ENCODE measurements at regions not wholly inside any gene's neighbourhood (a gene's known extent, or its start where the extent isn't known, plus 50 kb on each side); places are given as distances from the start of the nearest gene placed in this dataset.

DNA sequence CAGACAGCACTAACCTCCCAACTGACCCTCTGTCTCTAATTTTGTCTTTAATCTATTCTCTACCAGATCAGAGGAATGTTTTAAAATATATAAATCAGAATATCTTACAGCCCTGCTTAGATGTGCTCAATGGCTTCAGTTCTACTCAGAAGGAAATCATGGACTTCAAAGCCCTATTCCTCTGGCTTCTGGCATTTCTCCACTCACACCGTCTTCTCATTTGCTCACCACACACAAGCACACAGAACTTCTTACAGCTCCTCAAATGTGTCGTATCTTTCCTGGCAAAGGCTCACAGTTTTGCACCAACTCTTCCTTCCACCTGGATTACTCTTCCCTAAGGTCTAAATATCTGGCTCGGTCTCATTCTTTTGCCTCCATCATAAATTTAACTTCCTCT lies 71.6 kb upstream of the NUDT7 start:
- H3K23ac ChIP-seq (ENCODE audit: low read length): no peak overlapping the region
- no peaks in the 10 kb centered on the region for H3K27me3 ChIP-seq (ENCODE audit: insufficient read depth, low read length, poor library complexity)
- H2AK5ac ChIP-seq (ENCODE audit: low read length): no peak overlapping the region
- H3K4me1 ChIP-seq (ENCODE audit: control insufficient read depth, low read depth, low read length): no peaks in the 10 kb centered on the region
- no peaks in the 10 kb centered on the region for H3K79me1 ChIP-seq (ENCODE audit: low read length)
- H2BK5ac ChIP-seq (ENCODE audit: low read length): no peak overlapping the region
- no CpG with 5 or more reads among the region's 3 CpGs for WGBS (ENCODE audit: extremely low coverage, insufficient coverage, low lambda C conversion rate)
- no peak overlapping the region for H3K4me2 ChIP-seq (ENCODE audit: low read length)
- no peak overlapping the region for H4K5ac ChIP-seq (ENCODE audit: low read length)
- no peak overlapping the region for H3K27ac ChIP-seq (ENCODE audit: low read depth, low read length)
- H3K18ac ChIP-seq (ENCODE audit: low read length): no peak overlapping the region
- H3K36me3 ChIP-seq (ENCODE audit: control insufficient read depth, insufficient read depth, low read length): no peaks in the 10 kb centered on the region
- DNase-seq: no peak
- H3K4me3 ChIP-seq (ENCODE audit: low read length): no peak overlapping the region
- H4K8ac ChIP-seq (ENCODE audit: low read depth, low read length): no peak overlapping the region
- no peaks in the 10 kb centered on the region for H3K79me2 ChIP-seq (ENCODE audit: control insufficient read depth, insufficient read depth, low read length)
- no peak overlapping the region for H3K4ac ChIP-seq (ENCODE audit: low read depth, low read length)
- H3K56ac ChIP-seq (ENCODE audit: low read length): no peak overlapping the region
- H2BK15ac ChIP-seq (replicated peaks; ENCODE audit: low read depth): no peak overlapping the region
- H3K9ac ChIP-seq (ENCODE audit: low read length): no peak overlapping the region
- H2BK120ac ChIP-seq (ENCODE audit: low read depth, low read length): no peak overlapping the region

DNA sequence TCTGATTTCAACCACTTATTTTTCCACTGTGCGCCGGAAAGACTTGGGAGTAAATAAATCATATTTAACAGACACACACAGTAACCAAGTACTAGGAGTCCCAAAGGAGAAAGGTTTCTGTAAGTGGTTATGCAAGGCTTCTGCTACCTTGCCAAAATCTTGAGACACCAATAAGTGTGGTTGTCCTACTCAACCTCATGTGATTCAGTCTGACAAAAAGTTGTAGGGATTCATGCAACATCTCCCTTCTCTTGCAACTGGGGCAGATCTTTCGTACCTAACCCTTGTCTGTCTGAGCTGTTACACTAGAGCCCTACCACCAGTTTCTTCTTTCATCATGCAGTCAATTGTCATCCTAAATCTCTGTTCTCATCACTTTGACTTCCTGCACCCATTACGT lies 69.9 kb upstream of the NUDT7 start:
- Histone ChIP-seq H3K4me1 (ENCODE audit: control insufficient read depth, low read depth, low read length) (no peaks in the 10 kb centered on the region), H2BK5ac (ENCODE audit: low read length) (no peak overlapping the region), H3K9ac (ENCODE audit: low read length) (no peak overlapping the region), H3K18ac (ENCODE audit: low read length) (no peak overlapping the region), H3K79me2 (ENCODE audit: control insufficient read depth, insufficient read depth, low read length) (no peaks in the 10 kb centered on the region), H3K27ac (ENCODE audit: low read depth, low read length) (no peak overlapping the region), H2AK5ac (ENCODE audit: low read length) (no peak overlapping the region), H3K56ac (ENCODE audit: low read length) (no peak overlapping the region), H3K79me1 (ENCODE audit: low read length) (no peaks in the 10 kb centered on the region), H3K4me3 (ENCODE audit: low read length) (no peak overlapping the region), H3K27me3 (ENCODE audit: insufficient read depth, low read length, poor library complexity) (no peaks in the 10 kb centered on the region), H4K8ac (ENCODE audit: low read depth, low read length) (no peak overlapping the region), H3K36me3 (ENCODE audit: control insufficient read depth, insufficient read depth, low read length) (no peaks in the 10 kb centered on the region), H4K5ac (ENCODE audit: low read length) (no peak overlapping the region), H2BK120ac (ENCODE audit: low read depth, low read length) (no peak overlapping the region), H3K4me2 (ENCODE audit: low read length) (no peak overlapping the region), H3K4ac (ENCODE audit: low read depth, low read length) (no peak overlapping the region), H2BK15ac (replicated peaks; ENCODE audit: low read depth) (no peak overlapping the region), H3K23ac (ENCODE audit: low read length) (no peak overlapping the region)
- WGBS (ENCODE audit: extremely low coverage, insufficient coverage, low lambda C conversion rate): no CpG with 5 or more reads among the region's 4 CpGs
- DNase-seq: no peak

- Histone ChIP-seq H4K8ac (ENCODE audit: low read depth, low read length) (no peak overlapping the region), H2BK120ac (ENCODE audit: low read depth, low read length) (no peak overlapping the region), H3K23ac (ENCODE audit: low read length) (no peak overlapping the region), H3K79me1 (ENCODE audit: low read length) (no peaks in the 10 kb centered on the region), H3K9ac (ENCODE audit: low read length) (no peak overlapping the region), H3K4me3 (ENCODE audit: low read length) (no peak overlapping the region), H2BK15ac (replicated peaks; ENCODE audit: low read depth) (no peak overlapping the region), H2BK5ac (ENCODE audit: low read length) (no peak overlapping the region), H3K27ac (ENCODE audit: low read depth, low read length) (no peak overlapping the region), H3K56ac (ENCODE audit: low read length) (no peak overlapping the region), H4K5ac (ENCODE audit: low read length) (no peak overlapping the region), H3K4me2 (ENCODE audit: low read length) (no peak overlapping the region), H3K36me3 (ENCODE audit: control insufficient read depth, insufficient read depth, low read length) (no peaks in the 10 kb centered on the region), H2AK5ac (ENCODE audit: low read length) (no peak overlapping the region), H3K27me3 (ENCODE audit: insufficient read depth, low read length, poor library complexity) (no peaks in the 10 kb centered on the region), H3K4me1 (ENCODE audit: control insufficient read depth, low read depth, low read length) (no peaks in the 10 kb centered on the region), H3K4ac (ENCODE audit: low read depth, low read length) (no peak overlapping the region), H3K79me2 (ENCODE audit: control insufficient read depth, insufficient read depth, low read length) (no peaks in the 10 kb centered on the region), H3K18ac (ENCODE audit: low read length) (no peak overlapping the region)
- peak; percentile 92 for DNase-seq
- WGBS (ENCODE audit: extremely low coverage, insufficient coverage, low lambda C conversion rate): no CpG with 5 or more reads among the region's 6 CpGs
These were observed 65.3 kb upstream of the NUDT7 start for GRCh38 chr16:77657016-77657415.

DNA sequence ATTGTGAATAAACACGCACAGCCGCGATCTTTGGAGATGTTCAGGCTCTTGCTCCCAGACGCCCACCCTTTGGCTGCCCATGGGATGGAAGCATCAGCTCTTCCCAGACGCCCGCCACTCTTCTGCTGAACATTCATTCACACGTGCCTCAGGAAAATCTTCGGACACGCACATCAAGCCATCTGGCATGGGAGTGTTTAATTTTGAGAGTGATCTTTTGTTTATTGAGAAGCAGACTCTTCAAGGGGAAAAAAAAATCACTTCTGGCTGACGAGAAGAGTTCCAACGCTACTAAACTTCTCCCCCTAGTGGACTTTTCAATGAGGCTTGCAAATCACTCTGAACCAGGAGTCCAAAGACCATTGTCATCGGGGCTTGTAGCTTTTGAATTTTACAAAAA lies 62.0 kb upstream of the NUDT7 start:
- no peak overlapping the region for H2BK15ac ChIP-seq (replicated peaks; ENCODE audit: low read depth)
- H3K56ac ChIP-seq (ENCODE audit: low read length): no peak overlapping the region
- H3K4me1 ChIP-seq (ENCODE audit: control insufficient read depth, low read depth, low read length): no peaks in the 10 kb centered on the region
- no peaks in the 10 kb centered on the region for H3K79me2 ChIP-seq (ENCODE audit: control insufficient read depth, insufficient read depth, low read length)
- no peaks in the 10 kb centered on the region for H3K27me3 ChIP-seq (ENCODE audit: insufficient read depth, low read length, poor library complexity)
- H3K4me2 ChIP-seq (ENCODE audit: low read length): no peak overlapping the region
- H3K36me3 ChIP-seq (ENCODE audit: control insufficient read depth, insufficient read depth, low read length): no peaks in the 10 kb centered on the region
- no peak overlapping the region for H2BK5ac ChIP-seq (ENCODE audit: low read length)
- no peaks in the 10 kb centered on the region for H3K79me1 ChIP-seq (ENCODE audit: low read length)
- no peak overlapping the region for H2BK120ac ChIP-seq (ENCODE audit: low read depth, low read length)
- WGBS (ENCODE audit: extremely low coverage, insufficient coverage, low lambda C conversion rate): no CpG with 5 or more reads among the region's 12 CpGs
- no peak overlapping the region for H3K18ac ChIP-seq (ENCODE audit: low read length)
- no peak overlapping the region for H3K9ac ChIP-seq (ENCODE audit: low read length)
- no peak overlapping the region for H3K4ac ChIP-seq (ENCODE audit: low read depth, low read length)
- DNase-seq: peak; percentile 63
- no peak overlapping the region for H3K23ac ChIP-seq (ENCODE audit: low read length)
- H3K4me3 ChIP-seq (ENCODE audit: low read length): no peak overlapping the region
- no peak overlapping the region for H4K5ac ChIP-seq (ENCODE audit: low read length)
- H3K27ac ChIP-seq (ENCODE audit: low read depth, low read length): no peak overlapping the region
- no peak overlapping the region for H2AK5ac ChIP-seq (ENCODE audit: low read length)
- no peak overlapping the region for H4K8ac ChIP-seq (ENCODE audit: low read depth, low read length)

- Histone ChIP-seq H3K79me1 (ENCODE audit: low read length) (no peaks in the 10 kb centered on the region), H3K9ac (ENCODE audit: low read length) (no peak overlapping the region), H3K4me2 (ENCODE audit: low read length) (no peak overlapping the region), H3K79me2 (ENCODE audit: control insufficient read depth, insufficient read depth, low read length) (no peaks in the 10 kb centered on the region), H3K23ac (ENCODE audit: low read length) (no peak overlapping the region), H3K4me1 (ENCODE audit: control insufficient read depth, low read depth, low read length) (no peaks in the 10 kb centered on the region), H2BK120ac (ENCODE audit: low read depth, low read length) (no peak overlapping the region), H3K27ac (ENCODE audit: low read depth, low read length) (no peak overlapping the region), H3K4me3 (ENCODE audit: low read length) (no peak overlapping the region), H4K8ac (ENCODE audit: low read depth, low read length) (no peak overlapping the region), H3K27me3 (ENCODE audit: insufficient read depth, low read length, poor library complexity) (no peaks in the 10 kb centered on the region), H3K36me3 (ENCODE audit: control insufficient read depth, insufficient read depth, low read length) (no peaks in the 10 kb centered on the region), H2BK15ac (replicated peaks; ENCODE audit: low read depth) (no peak overlapping the region), H3K4ac (ENCODE audit: low read depth, low read length) (no peak overlapping the region), H3K18ac (ENCODE audit: low read length) (no peak overlapping the region), H3K56ac (ENCODE audit: low read length) (no peak overlapping the region), H2BK5ac (ENCODE audit: low read length) (no peak overlapping the region), H4K5ac (ENCODE audit: low read length) (no peak overlapping the region), H2AK5ac (ENCODE audit: low read length) (no peak overlapping the region)
- no peak for DNase-seq
- no CpG with 5 or more reads among the region's 4 CpGs for WGBS (ENCODE audit: extremely low coverage, insufficient coverage, low lambda C conversion rate)
These were observed 60.1 kb upstream of the NUDT7 start for GRCh38 chr16:77662246-77662645.

DNA sequence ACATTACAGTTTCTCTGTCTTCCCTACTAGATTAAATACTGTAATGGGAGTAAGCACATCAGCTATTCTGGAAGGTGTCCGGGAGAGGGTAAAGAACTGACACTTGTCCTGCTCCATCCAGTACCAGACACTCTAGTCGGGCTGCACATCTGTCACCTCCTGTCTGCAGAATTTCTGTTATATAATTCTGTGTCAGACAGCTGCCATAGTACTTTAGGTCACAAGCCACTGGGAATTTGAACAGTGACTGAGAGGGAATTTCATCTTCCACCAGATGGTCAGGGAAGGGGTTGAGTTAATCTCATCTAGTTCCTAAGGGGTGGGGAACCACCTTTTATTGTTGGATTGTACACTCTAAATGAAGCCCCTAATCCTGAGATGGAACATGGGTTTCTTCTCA lies 58.6 kb upstream of the NUDT7 start:
- H4K5ac ChIP-seq (ENCODE audit: low read length): no peak overlapping the region
- H2AK5ac ChIP-seq (ENCODE audit: low read length): no peak overlapping the region
- no peak overlapping the region for H2BK5ac ChIP-seq (ENCODE audit: low read length)
- no peak overlapping the region for H3K27ac ChIP-seq (ENCODE audit: low read depth, low read length)
- no peaks in the 10 kb centered on the region for H3K79me2 ChIP-seq (ENCODE audit: control insufficient read depth, insufficient read depth, low read length)
- H2BK15ac ChIP-seq (replicated peaks; ENCODE audit: low read depth): no peak overlapping the region
- no peak overlapping the region for H3K4me2 ChIP-seq (ENCODE audit: low read length)
- H4K8ac ChIP-seq (ENCODE audit: low read depth, low read length): no peak overlapping the region
- no peak overlapping the region for H2BK120ac ChIP-seq (ENCODE audit: low read depth, low read length)
- WGBS (ENCODE audit: extremely low coverage, insufficient coverage, low lambda C conversion rate): no CpG with 5 or more reads among the region's 2 CpGs
- no peaks in the 10 kb centered on the region for H3K27me3 ChIP-seq (ENCODE audit: insufficient read depth, low read length, poor library complexity)
- H3K4ac ChIP-seq (ENCODE audit: low read depth, low read length): no peak overlapping the region
- H3K56ac ChIP-seq (ENCODE audit: low read length): no peak overlapping the region
- H3K9ac ChIP-seq (ENCODE audit: low read length): no peak overlapping the region
- H3K4me1 ChIP-seq (ENCODE audit: control insufficient read depth, low read depth, low read length): no peaks in the 10 kb centered on the region
- no peak overlapping the region for H3K4me3 ChIP-seq (ENCODE audit: low read length)
- no peak overlapping the region for H3K23ac ChIP-seq (ENCODE audit: low read length)
- H3K18ac ChIP-seq (ENCODE audit: low read length): no peak overlapping the region
- no peaks in the 10 kb centered on the region for H3K36me3 ChIP-seq (ENCODE audit: control insufficient read depth, insufficient read depth, low read length)
- no peak for DNase-seq
- H3K79me1 ChIP-seq (ENCODE audit: low read length): no peaks in the 10 kb centered on the region

All from mesendoderm (in vitro differentiated cells).